Common myeloid progenitor, CD34-positive (primary cell): ENCODE measurements at regions not wholly inside any gene's neighbourhood (a gene's known extent, or its start where the extent isn't known, plus 50 kb on each side); places are given as distances from the start of the nearest gene placed in this dataset.

Experiments
- CTCF ChIA-PET: fragments of 350-600 bp; sonication (Branson Sonifier 250); formaldehyde crosslinking; loops from one replicate; lab custom pipeline; 2021; ENCODE audit warnings: antibody characterized with exemption; lab: Charles Lee
- POLR2A ChIA-PET: fragments of 350-600 bp; sonication (Branson Sonifier 250); formaldehyde crosslinking; loops from one replicate; lab custom pipeline; 2021; ENCODE audit warnings: antibody characterized with exemption; lab: Charles Lee
- DNase-seq, 3 donors: peaks; one replicate each; pipeline versions ENCODE4 v3.0.0 to v3.0.0-alpha.2; 2013
- H3K27ac ChIP-seq, 2 experiments: 1 replicate in 1 of 2; 2 replicates in 1 of 2; pipeline ENCODE4 v1.7.0; 2013; ENCODE audit warnings: inconsistent platforms in 2 of 2, low read length in 2 of 2, mild to moderate bottlenecking in 2 of 2, low read depth in 1 of 2, moderate library complexity in 1 of 2; ENCODE audit not compliant: severe bottlenecking in 2 of 2, insufficient read depth in 1 of 2, poor library complexity in 1 of 2
- H3K27me3 ChIP-seq, 5 experiments: replicated peaks in 2 of 5; 1 replicate in 3 of 5; 2 replicates in 2 of 5; pipeline versions ENCODE4 v1.6.1 to v1.7.0; 2013; ENCODE audit warnings: low read length in 4 of 5, mild to moderate bottlenecking in 2 of 5, moderate library complexity in 2 of 5, inconsistent platforms in 1 of 5; ENCODE audit not compliant: insufficient read depth in 5 of 5, control insufficient read depth in 4 of 5
- H3K36me3 ChIP-seq, 4 experiments: 1 replicate in 2 of 4; 2 replicates in 2 of 4; pipeline versions ENCODE4 v1.6.1 to v1.7.0; 2013; ENCODE audit warnings: low read length in 3 of 4, control low read depth in 1 of 4, mild to moderate bottlenecking in 1 of 4; ENCODE audit not compliant: control insufficient read depth in 4 of 4, insufficient read depth in 4 of 4
- H3K4me1 ChIP-seq, 4 experiments: 1 replicate in 3 of 4; 2 replicates in 1 of 4; pipeline versions ENCODE4 v1.6.1 to v1.7.1; 2013; ENCODE audit warnings: low read length in 3 of 4, mild to moderate bottlenecking in 3 of 4, control low read depth in 1 of 4, inconsistent platforms in 1 of 4, moderate library complexity in 1 of 4; ENCODE audit not compliant: control insufficient read depth in 4 of 4, insufficient read depth in 4 of 4; ENCODE audit errors: control extremely low read depth in 1 of 4
- H3K4me3 ChIP-seq, 7 experiments: 1 replicate in 4 of 7; 2 replicates in 3 of 7; pipeline versions ENCODE4 v1.5.1 to v1.7.0; 2013; ENCODE audit warnings: mild to moderate bottlenecking in 7 of 7, low read length in 6 of 7, moderate library complexity in 6 of 7, inconsistent platforms in 2 of 7, low read depth in 2 of 7, control low read depth in 1 of 7; ENCODE audit not compliant: insufficient read depth in 4 of 7, control insufficient read depth in 1 of 7; ENCODE audit errors: extremely low read depth in 1 of 7
- H3K9me3 ChIP-seq, 5 experiments: 1 replicate in 4 of 5; 2 replicates in 1 of 5; pipeline versions ENCODE4 v1.6.1 to v1.7.1; 2013; ENCODE audit warnings: low read length in 4 of 5, mild to moderate bottlenecking in 2 of 5, inconsistent platforms in 1 of 5, low read depth in 1 of 5, moderate library complexity in 1 of 5; ENCODE audit not compliant: control insufficient read depth in 4 of 5, insufficient read depth in 2 of 5; ENCODE audit errors: control extremely low read depth in 1 of 5
- WGBS: methylation state at CpG from one replicate; pipeline ENCODE4 v1.1.5; 2013; ENCODE audit not compliant: insufficient coverage; 5-methylcytosine and 5-hydroxymethylcytosine counted together

DNA sequence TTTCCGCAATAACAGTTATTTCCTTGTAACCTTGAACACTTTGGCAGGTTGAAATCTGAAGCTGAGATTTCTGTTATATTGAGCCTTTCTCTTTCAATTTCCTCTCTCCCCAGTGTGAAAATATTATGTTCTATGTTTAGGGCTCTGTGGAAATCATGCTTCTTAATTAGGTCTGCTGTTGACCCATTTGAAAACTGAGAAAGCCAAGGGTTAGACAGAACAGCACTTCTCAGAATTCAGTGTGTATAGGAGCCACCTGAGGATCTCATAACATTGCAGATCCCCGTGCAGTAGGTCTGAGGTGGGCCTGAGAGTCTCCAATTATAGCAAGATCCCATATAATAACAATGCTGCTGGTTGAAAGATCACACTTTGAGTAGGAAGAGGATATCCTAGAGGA, 230.2 kb upstream of the NT5C1B start:
- POLR2A ChIA-PET, result no interaction called here
- CTCF ChIA-PET, result no interaction called here
- DNase-seq, result no peak

DNA sequence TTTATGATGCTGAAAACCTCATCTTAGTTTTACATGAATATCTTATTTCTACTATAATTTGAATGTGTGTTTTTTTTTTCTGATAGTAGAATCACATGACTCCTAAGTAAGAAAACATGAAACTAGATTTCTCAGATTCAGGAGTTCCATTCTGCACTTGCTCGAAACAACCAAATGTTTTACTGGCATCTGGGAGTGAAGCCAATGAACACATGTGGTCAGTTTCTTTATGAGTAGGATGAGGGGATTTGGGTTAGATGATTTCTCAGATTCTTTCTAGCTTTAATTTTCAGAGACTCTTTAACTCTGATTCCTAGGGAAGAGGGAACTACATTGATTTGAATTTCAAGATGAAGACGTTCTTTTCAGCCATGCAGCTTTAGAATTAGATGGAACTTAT, 225.0 kb upstream of the NT5C1B start:
- ChIA-PET POLR2A (no interaction called here), CTCF (interaction anchor here (0.6 to 0.9 kb wide), 3 partner anchors 12 to 1022 kb away, joined by 3 to 5 read pairs (median 3); no protein-coding TSS in a partner anchor)
- Histone ChIP-seq H3K27me3 (no peaks in the 10 kb centered on the region), H3K27ac (no peak overlapping the region), H3K9me3 (peaks cover 0 to 2% (median 0%) of the 10 kb centered on the region in 5 experiments), H3K4me1 (no peaks in the 10 kb centered on the region), H3K36me3 (no peaks in the 10 kb centered on the region), H3K4me3 (no peak overlapping the region)
- no CpG with 5 or more reads among the region's 2 CpGs for WGBS
- DNase-seq, result no peak

More for the DNA sequence above, 230.2 kb upstream of the NT5C1B start:
- 100% methylated on average over 1 of the region's 2 CpGs for WGBS
- H3K4me1 ChIP-seq, result no peaks in the 10 kb centered on the region
- no peaks in the 10 kb centered on the region for H3K36me3 ChIP-seq
- no peak overlapping the region for H3K4me3 ChIP-seq
- H3K9me3 ChIP-seq, result peaks cover 0 to 3% (median 0%) of the 10 kb centered on the region in 5 experiments
- no peak overlapping the region for H3K27ac ChIP-seq
- H3K27me3 ChIP-seq, result no peaks in the 10 kb centered on the region

GRCh38 chr2:18804536-18804935, 215.2 kb upstream of the NT5C1B start:
- ChIA-PET CTCF (no interaction called here), POLR2A (no interaction called here)
- H3K9me3 ChIP-seq, result no peaks in the 10 kb centered on the region
- no CpG with 5 or more reads among the region's 1 CpG for WGBS
- H3K36me3 ChIP-seq, result no peaks in the 10 kb centered on the region
- no peaks in the 10 kb centered on the region for H3K27me3 ChIP-seq
- H3K27ac ChIP-seq, result no peak overlapping the region
- no peak overlapping the region for H3K4me3 ChIP-seq
- no peaks in the 10 kb centered on the region for H3K4me1 ChIP-seq
- no peak for DNase-seq

DNA sequence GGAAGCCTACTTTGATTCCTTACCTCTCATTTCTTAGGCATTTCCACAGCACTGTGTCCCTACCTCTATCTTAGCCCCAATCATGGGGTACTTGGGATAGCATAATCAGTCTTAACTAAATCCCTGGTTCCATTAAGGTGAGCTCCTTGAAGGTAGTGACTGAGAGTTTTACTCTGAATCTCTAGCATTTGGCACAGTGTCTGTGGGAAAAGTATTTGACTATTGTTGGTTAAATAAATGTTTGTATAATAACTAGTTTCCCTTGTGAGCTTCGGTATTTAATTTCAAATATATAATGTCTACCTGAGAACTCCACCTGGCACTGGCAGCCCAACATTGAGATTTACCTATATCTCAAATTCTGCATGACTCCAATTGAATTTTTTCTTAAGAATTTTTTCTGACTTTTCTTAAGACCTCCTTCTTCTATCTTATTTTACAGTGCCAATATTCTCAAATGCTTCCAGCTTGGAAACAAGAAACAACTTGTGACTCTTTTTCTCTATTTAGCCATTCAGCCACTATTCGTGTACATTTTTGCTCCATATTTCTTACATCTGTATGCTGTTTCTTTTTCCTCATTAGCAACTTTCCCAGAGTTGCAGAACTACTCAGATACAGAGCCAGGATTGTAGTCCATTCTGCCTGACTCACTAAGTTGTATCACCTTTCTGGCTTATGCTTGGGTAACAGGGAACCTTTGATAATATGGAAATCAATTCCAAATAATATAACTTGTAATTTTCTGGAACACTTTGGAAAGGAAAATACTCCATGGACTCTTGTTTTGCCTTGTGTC, 214.0 kb upstream of the NT5C1B start:
- CTCF ChIA-PET, result interaction anchor here (1.5 kb wide), 1 partner anchor 11 kb away, joined by 5 read pairs; no protein-coding TSS in a partner anchor
- POLR2A ChIA-PET, result no interaction called here

GRCh38 chr2:18800240-18800971, 211.0 kb upstream of the NT5C1B start:
- Histone ChIP-seq H3K4me1 (no peaks in the 10 kb centered on the region), H3K36me3 (no peaks in the 10 kb centered on the region), H3K27me3 (no peaks in the 10 kb centered on the region), H3K4me3 (no peak overlapping the region), H3K9me3 (no peaks in the 10 kb centered on the region), H3K27ac (no peak overlapping the region)
- WGBS, result 92% methylated on average over 4 of the region's 6 CpGs
- no peak for DNase-seq
- CTCF ChIA-PET, result no interaction called here
- POLR2A ChIA-PET, result no interaction called here

More for the DNA sequence above, 214.0 kb upstream of the NT5C1B start:
- 82% methylated on average over 1 of the region's 2 CpGs for WGBS
- H3K4me1 ChIP-seq, result no peaks in the 10 kb centered on the region
- no peaks in the 10 kb centered on the region for H3K9me3 ChIP-seq
- H3K4me3 ChIP-seq, result no peak overlapping the region
- H3K27ac ChIP-seq, result no peak overlapping the region
- DNase-seq, result no peak
- H3K36me3 ChIP-seq, result no peaks in the 10 kb centered on the region
- H3K27me3 ChIP-seq, result no peaks in the 10 kb centered on the region

GRCh38 chr2:18799397-18799796, 210.0 kb upstream of the NT5C1B start:
- Histone ChIP-seq H3K4me3 (no peak overlapping the region), H3K36me3 (no peaks in the 10 kb centered on the region), H3K4me1 (no peaks in the 10 kb centered on the region), H3K27ac (no peak overlapping the region), H3K9me3 (no peaks in the 10 kb centered on the region), H3K27me3 (no peaks in the 10 kb centered on the region)
- POLR2A ChIA-PET, result no interaction called here
- CTCF ChIA-PET, result no interaction called here
- DNase-seq, result no peak
- no CpG with 5 or more reads among the region's 2 CpGs for WGBS
